H1 (cell line): ENCODE measurements at regions not wholly inside any gene's neighbourhood (a gene's known extent, or its start where the extent isn't known, plus 50 kb on each side); places are given as distances from the start of the nearest gene placed in this dataset.

Experiments used
- CTCF ChIA-PET: fragments of 300-600 bp; sonication (Branson Sonifier 250); formaldehyde crosslinking; loops from one replicate; lab custom pipeline; 2021; ENCODE audit not compliant: partially characterized antibody; lab: Charles Lee
- POLR2A ChIA-PET: fragments of 300-600 bp; sonication (Branson Sonifier 250); formaldehyde crosslinking; loops from one replicate; lab custom pipeline; 2021; ENCODE audit warnings: inconsistent platforms; ENCODE audit not compliant: partially characterized antibody; lab: Charles Lee
- DNase-seq, 2 experiments: peaks; one replicate each; pipeline versions ENCODE4 v3.0.0 to v3.0.0-alpha.2; 2010 to 2022; ENCODE audit warnings: low spot score in 2 of 2, low read depth in 1 of 2, mixed read lengths in 1 of 2
- FAIRE-seq: peaks from 2 replicates; lab custom pipeline; 2011; peaks lifted over from hg19 to GRCh38; lab: Jason Lieb, UNC
- H2AFZ ChIP-seq: 2 replicates; pipeline ENCODE4 v1.8.1; 2012; ENCODE audit warnings: low read length, inconsistent platforms
- H2AK5ac ChIP-seq: 2 replicates; pipeline ENCODE4 v1.6.1; 2013; ENCODE audit warnings: low read depth, low read length
- H2BK120ac ChIP-seq: replicated peaks from 2 replicates; pipeline ENCODE3; 2013; ENCODE audit warnings: low read depth, low read length, inconsistent platforms
- H2BK12ac ChIP-seq: 2 replicates; pipeline ENCODE4 v1.6.1; 2013; ENCODE audit warnings: low read depth, low read length
- H2BK15ac ChIP-seq: 2 replicates; pipeline ENCODE4 v1.6.1; 2013; ENCODE audit warnings: low read length
- H2BK20ac ChIP-seq: 2 replicates; pipeline ENCODE4 v1.6.1; 2013; ENCODE audit warnings: low read length
- H2BK5ac ChIP-seq: 2 replicates; pipeline ENCODE4 v1.6.1; 2013; ENCODE audit warnings: low read depth, low read length
- H3K14ac ChIP-seq: 2 replicates; pipeline ENCODE4 v1.6.1; 2013; ENCODE audit warnings: inconsistent platforms; ENCODE audit not compliant: insufficient read length
- H3K18ac ChIP-seq: 2 replicates; pipeline ENCODE4 v1.6.1; 2013; ENCODE audit warnings: low read length; ENCODE audit errors: extremely low read depth
- H3K23ac ChIP-seq: 2 replicates; pipeline ENCODE4 v1.6.1; 2013; ENCODE audit warnings: inconsistent platforms; ENCODE audit not compliant: insufficient read length
- H3K23me2 ChIP-seq: 2 replicates; pipeline ENCODE4 v1.6.1; 2013; ENCODE audit warnings: low read depth, low read length
- H3K27ac ChIP-seq: 2 replicates; pipeline ENCODE4 v1.6.1; 2011; ENCODE audit warnings: low read depth, low read length, inconsistent platforms
- H3K27me3 ChIP-seq, 4 experiments: replicated peaks in 1 of 4; 1 replicate in 1 of 4; 2 replicates in 3 of 4; pipeline versions ENCODE4 v1.6.1 to v1.8.1; 2011 to 2013; ENCODE audit warnings: low read length in 3 of 4, mild to moderate bottlenecking in 3 of 4, inconsistent platforms in 2 of 4, mixed read lengths in 2 of 4, moderate library complexity in 1 of 4; ENCODE audit not compliant: control insufficient read depth in 3 of 4, insufficient read depth in 3 of 4; ENCODE audit errors: extremely low read depth in 1 of 4
- H3K36me3 ChIP-seq, 4 experiments: 2 replicates each; pipeline versions ENCODE4 v1.6.1 to v1.8.1; 2011 to 2013; ENCODE audit warnings: mild to moderate bottlenecking in 4 of 4, low read length in 3 of 4, moderate library complexity in 2 of 4, control low read depth in 1 of 4, inconsistent platforms in 1 of 4; ENCODE audit not compliant: insufficient read depth in 4 of 4, control insufficient read depth in 2 of 4
- H3K4ac ChIP-seq: replicated peaks from 2 replicates; pipeline ENCODE3; 2013; ENCODE audit warnings: low read length, low read depth, mixed read lengths, inconsistent platforms; ENCODE audit not compliant: insufficient read length
- H3K4me1 ChIP-seq, 4 experiments: replicated peaks in 1 of 4; 1 replicate in 1 of 4; 2 replicates in 3 of 4; pipeline versions ENCODE4 v1.6.1 to v1.8.1; 2011 to 2013; ENCODE audit warnings: low read length in 3 of 4, inconsistent platforms in 2 of 4, mixed read lengths in 1 of 4; ENCODE audit not compliant: insufficient read depth in 4 of 4, control insufficient read depth in 3 of 4
- H3K4me2 ChIP-seq, 2 experiments: 2 replicates each; pipeline versions ENCODE4 v1.6.1 to v1.8.1; 2011 to 2013; ENCODE audit warnings: low read depth in 2 of 2, low read length in 2 of 2, control low read depth in 1 of 2, inconsistent platforms in 1 of 2, mild to moderate bottlenecking in 1 of 2; ENCODE audit not compliant: insufficient read depth in 1 of 2
- H3K4me3 ChIP-seq, 4 experiments: fragments of 200-600, 300-600 bp in 1 of 4; sonication (generic), shearing (Covaris generic), sonication (Bioruptor Twin) in 1 of 4; 2 replicates each; pipeline versions ENCODE4 v1.5.1 to v1.8.1; 2011 to 2016; ENCODE audit warnings: low read length in 4 of 4, low read depth in 3 of 4, control low read depth in 2 of 4, inconsistent platforms in 2 of 4, mild to moderate bottlenecking in 2 of 4, mixed read lengths in 1 of 4, moderate library complexity in 1 of 4; ENCODE audit not compliant: insufficient read depth in 2 of 4; ENCODE audit errors: extremely low read depth in 1 of 4
- H3K56ac ChIP-seq: replicated peaks from 2 replicates; pipeline ENCODE3; 2013; ENCODE audit warnings: low read depth, mild to moderate bottlenecking, mixed read lengths, low read length, inconsistent platforms; ENCODE audit not compliant: insufficient read length
- H3K79me1 ChIP-seq: 2 replicates; pipeline ENCODE4 v1.6.1; 2013; ENCODE audit warnings: low read depth, low read length, control low read depth
- H3K79me2 ChIP-seq, 2 experiments: 2 replicates each; pipeline versions ENCODE4 v1.6.1 to v1.8.1; 2012 to 2013; ENCODE audit warnings: low read length in 2 of 2, mild to moderate bottlenecking in 2 of 2, inconsistent platforms in 1 of 2; ENCODE audit not compliant: insufficient read depth in 2 of 2, control insufficient read depth in 1 of 2
- H3K9ac ChIP-seq, 4 experiments: replicated peaks in 1 of 4; 1 replicate in 1 of 4; 2 replicates in 3 of 4; pipeline versions ENCODE4 v1.6.1 to v1.8.1; 2011 to 2013; ENCODE audit warnings: low read depth in 3 of 4, low read length in 3 of 4, control low read depth in 2 of 4, mild to moderate bottlenecking in 2 of 4, moderate library complexity in 2 of 4, inconsistent platforms in 1 of 4; ENCODE audit errors: extremely low read depth in 1 of 4
- H3K9me3 ChIP-seq, 2 experiments: 2 replicates each; pipeline versions ENCODE4 v1.6.1 to v1.8.1; 2012 to 2013; ENCODE audit warnings: mild to moderate bottlenecking in 2 of 2, moderate library complexity in 2 of 2, control low read depth in 1 of 2, inconsistent platforms in 1 of 2, low read depth in 1 of 2, low read length in 1 of 2, mixed read lengths in 1 of 2; ENCODE audit not compliant: insufficient read depth in 2 of 2
- H4K20me1 ChIP-seq, 2 experiments: replicated peaks in 1 of 2; 2 replicates each; pipeline versions ENCODE3 to v1.8.1; 2011 to 2013; ENCODE audit warnings: inconsistent platforms in 2 of 2, low read length in 2 of 2, mild to moderate bottlenecking in 1 of 2; ENCODE audit not compliant: insufficient read depth in 2 of 2, control insufficient read depth in 1 of 2
- H4K5ac ChIP-seq: 2 replicates; pipeline ENCODE4 v1.6.1; 2013; ENCODE audit warnings: low read length, low read depth, mixed read lengths, inconsistent platforms; ENCODE audit not compliant: insufficient read length
- H4K8ac ChIP-seq: 2 replicates; pipeline ENCODE4 v1.8.0; 2013; ENCODE audit warnings: mild to moderate bottlenecking, moderate library complexity, low read length, inconsistent platforms; ENCODE audit not compliant: insufficient read depth; ENCODE audit errors: extremely low read depth
- H4K91ac ChIP-seq: replicated peaks from 2 replicates; pipeline ENCODE3; 2013; ENCODE audit warnings: low read length, mixed read lengths, inconsistent platforms; ENCODE audit not compliant: insufficient read length
- ATF3 ChIP-seq: IDR thresholded peaks from 2 replicates; pipeline ENCODE4 v1.6.1; 2011; ENCODE audit warnings: low read depth, mild to moderate bottlenecking, low read length; ENCODE audit not compliant: insufficient read depth
- CBX5 ChIP-seq: fragments of 300-800, 300-1000 bp; sonication (generic); IDR thresholded peaks from 2 replicates; pipeline ENCODE4 v1.7.1; 2016; ENCODE audit warnings: antibody characterized with exemption, low read length, low read depth
- GTF2F1 ChIP-seq: IDR thresholded peaks from 2 replicates; pipeline ENCODE4 v1.6.1; 2012; ENCODE audit warnings: low read depth, low read length, improper control_type of control experiment, borderline replicate concordance
- POU5F1 ChIP-seq: IDR thresholded peaks from 2 replicates; pipeline ENCODE4 v1.6.1; 2011; ENCODE audit warnings: low read depth, mild to moderate bottlenecking, low read length, moderate library complexity
- SIN3A ChIP-seq, 2 experiments: IDR thresholded peaks in 1 of 2; conservative IDR thresholded peaks in 1 of 2; 2 replicates each; pipeline ENCODE4 v1.6.1; 2011 to 2012; ENCODE audit warnings: low read length in 2 of 2, improper control_type of control experiment in 1 of 2, low read depth in 1 of 2, mild to moderate bottlenecking in 1 of 2
- SP4 ChIP-seq: IDR thresholded peaks from 2 replicates; pipeline ENCODE4 v1.6.1; 2012; ENCODE audit warnings: low read length, inconsistent platforms
- TEAD4 ChIP-seq: IDR thresholded peaks from 2 replicates; pipeline ENCODE4 v1.6.1; 2012; ENCODE audit warnings: low read depth, low read length, inconsistent platforms, mixed read lengths
- WGBS, 2 experiments: shearing (Covaris generic) in 1 of 2; methylation state at CpG; one replicate each; pipeline versions ENCODE4 v1.1.6 to v1.1.7; 2013 to 2015; ENCODE audit warnings: low lambda C conversion rate in 2 of 2, mixed read lengths in 2 of 2, inconsistent platforms in 1 of 2, low coverage in 1 of 2, missing lambda C conversion rate in 1 of 2; ENCODE audit not compliant: insufficient replicate concordance in 2 of 2, insufficient coverage in 1 of 2, insufficient read length in 1 of 2; ENCODE audit errors: extremely low coverage in 1 of 2, missing lambda C conversion rate in 1 of 2; 5-methylcytosine and 5-hydroxymethylcytosine counted together

DNA sequence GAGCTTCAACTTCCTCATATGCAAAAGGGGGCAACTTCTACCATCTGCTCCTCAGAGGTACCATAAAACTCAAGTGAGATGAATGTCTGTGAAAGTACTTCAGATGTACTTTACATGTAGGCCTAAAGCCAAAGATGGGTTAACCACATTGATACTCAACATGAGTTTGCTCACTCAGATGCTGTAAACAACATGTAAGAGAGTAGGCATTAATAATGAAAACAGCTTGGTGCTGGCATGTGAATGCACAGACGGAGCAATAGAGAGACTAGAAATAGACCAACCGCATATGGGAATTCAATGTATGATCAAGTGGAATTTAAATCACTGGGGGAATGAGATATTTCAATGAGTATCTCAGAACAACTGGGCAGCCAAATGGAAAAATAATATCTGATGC lies 143.8 kb upstream of the CDYL start:
- Histone ChIP-seq H4K8ac (no peak overlapping the region), H3K9me3 (no peaks in the 10 kb centered on the region), H4K5ac (no peak overlapping the region), H3K36me3 (no peaks in the 10 kb centered on the region), H3K79me2 (no peaks in the 10 kb centered on the region), H3K14ac (no peak overlapping the region), H3K79me1 (no peaks in the 10 kb centered on the region), H2AK5ac (no peak overlapping the region), H3K27ac (no peak overlapping the region), H2BK20ac (no peak overlapping the region), H3K4me1 (no peaks in the 10 kb centered on the region), H4K91ac (no peak overlapping the region), H3K4me3 (no peak overlapping the region), H3K4ac (no peak overlapping the region), H3K23me2 (no peaks in the 10 kb centered on the region), H3K27me3 (peaks cover 0 to 1% (median 0%) of the 10 kb centered on the region in 4 experiments; a peak in 1 of 7 replicates), H3K18ac (no peak overlapping the region), H3K56ac (no peak overlapping the region), H2AFZ (no peak overlapping the region), H3K4me2 (no peak overlapping the region), H3K9ac (no peak overlapping the region), H3K23ac (no peak overlapping the region), H2BK5ac (no peak overlapping the region), H2BK15ac (no peak overlapping the region), H4K20me1 (no peaks in the 10 kb centered on the region), H2BK12ac (no peak overlapping the region), H2BK120ac (no peak overlapping the region)
- TF ChIP-seq ATF3 (no peak), SP4 (no peak), TEAD4 (no peak), CBX5 (no peak), GTF2F1 (no peak), SIN3A (conservative IDR thresholded peaks at IDR 0.05 in 1 of 2, IDR thresholded peaks at IDR 0.05 in 1 of 2; ENCODE audit: low read depth in 1 of 2, low read length in 2 of 2) (no peak), POU5F1 (no peak)
- 92% methylated on average over 2 of the region's 2 CpGs; no CpG with 5 or more reads in 1 of the 2 experiments for WGBS, 2 experiments
- ChIA-PET CTCF (interaction anchor here (0.7 to 1.4 kb wide), 6 partner anchors 9 to 319 kb away, joined by 3 read pairs; no protein-coding TSS in a partner anchor), POLR2A (no interaction called here)
- FAIRE-seq, result no peak
- DNase-seq, result no peak
